ENCODE measurements at regions not wholly inside any gene's neighbourhood (a gene's known extent, or its start where the extent isn't known, plus 50 kb on each side); places are given as distances from the start of the nearest gene placed in this dataset.

DNA sequence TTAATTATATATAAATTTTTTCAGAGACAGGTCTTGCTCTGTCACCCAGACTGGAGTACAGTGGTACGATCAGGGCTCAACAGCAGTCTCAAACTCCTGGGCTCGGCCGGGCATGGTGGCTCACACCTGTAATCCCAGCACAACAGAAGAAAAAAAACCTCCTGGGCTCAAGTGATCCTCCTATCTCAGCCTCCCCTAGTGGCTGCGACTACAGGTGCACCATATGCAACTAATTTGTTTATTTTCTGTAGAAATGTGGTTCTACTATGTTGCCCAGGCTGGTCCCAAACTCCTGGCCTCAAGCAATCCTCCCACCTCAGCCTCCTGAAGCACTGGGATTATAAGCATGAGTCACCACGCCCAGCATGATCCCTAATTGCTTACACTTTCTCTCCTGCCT is 56.1 kb upstream of the SLC35C1 start:
- DNase-seq, result no peak
- Histone ChIP-seq H3K27me3 (peaks cover 0 to 19% (median 0%) of the 10 kb centered on the region in 3 donors), H3K27ac (no peak overlapping the region), H3K36me3 (no peaks in the 10 kb centered on the region), H3K9me3 (no peaks in the 10 kb centered on the region), H3K4me3 (no peak overlapping the region), H3K4me1 (no peaks in the 10 kb centered on the region)
- intact Hi-C loops (cut with DNase I), result no loop called here
- TF ChIP-seq POLR2AphosphoS5 (IDR thresholded peaks at IDR 0.05) (no peak), EP300 (IDR thresholded peaks at IDR 0.05) (no peak), POLR2A (IDR thresholded peaks at IDR 0.05) (no peak)
- TF ChIP-seq, protein P1, sequence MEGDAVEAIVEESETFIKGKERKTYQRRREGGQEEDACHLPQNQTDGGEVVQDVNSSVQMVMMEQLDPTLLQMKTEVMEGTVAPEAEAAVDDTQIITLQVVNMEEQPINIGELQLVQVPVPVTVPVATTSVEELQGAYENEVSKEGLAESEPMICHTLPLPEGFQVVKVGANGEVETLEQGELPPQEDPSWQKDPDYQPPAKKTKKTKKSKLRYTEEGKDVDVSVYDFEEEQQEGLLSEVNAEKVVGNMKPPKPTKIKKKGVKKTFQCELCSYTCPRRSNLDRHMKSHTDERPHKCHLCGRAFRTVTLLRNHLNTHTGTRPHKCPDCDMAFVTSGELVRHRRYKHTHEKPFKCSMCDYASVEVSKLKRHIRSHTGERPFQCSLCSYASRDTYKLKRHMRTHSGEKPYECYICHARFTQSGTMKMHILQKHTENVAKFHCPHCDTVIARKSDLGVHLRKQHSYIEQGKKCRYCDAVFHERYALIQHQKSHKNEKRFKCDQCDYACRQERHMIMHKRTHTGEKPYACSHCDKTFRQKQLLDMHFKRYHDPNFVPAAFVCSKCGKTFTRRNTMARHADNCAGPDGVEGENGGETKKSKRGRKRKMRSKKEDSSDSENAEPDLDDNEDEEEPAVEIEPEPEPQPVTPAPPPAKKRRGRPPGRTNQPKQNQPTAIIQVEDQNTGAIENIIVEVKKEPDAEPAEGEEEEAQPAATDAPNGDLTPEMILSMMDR (IDR thresholded peaks at IDR 0.05), result no peak
- whole genome bisulfite sequencing, 2 donors, result 78 to 88% methylated on average over 5 of the region's 5 CpGs

DNA sequence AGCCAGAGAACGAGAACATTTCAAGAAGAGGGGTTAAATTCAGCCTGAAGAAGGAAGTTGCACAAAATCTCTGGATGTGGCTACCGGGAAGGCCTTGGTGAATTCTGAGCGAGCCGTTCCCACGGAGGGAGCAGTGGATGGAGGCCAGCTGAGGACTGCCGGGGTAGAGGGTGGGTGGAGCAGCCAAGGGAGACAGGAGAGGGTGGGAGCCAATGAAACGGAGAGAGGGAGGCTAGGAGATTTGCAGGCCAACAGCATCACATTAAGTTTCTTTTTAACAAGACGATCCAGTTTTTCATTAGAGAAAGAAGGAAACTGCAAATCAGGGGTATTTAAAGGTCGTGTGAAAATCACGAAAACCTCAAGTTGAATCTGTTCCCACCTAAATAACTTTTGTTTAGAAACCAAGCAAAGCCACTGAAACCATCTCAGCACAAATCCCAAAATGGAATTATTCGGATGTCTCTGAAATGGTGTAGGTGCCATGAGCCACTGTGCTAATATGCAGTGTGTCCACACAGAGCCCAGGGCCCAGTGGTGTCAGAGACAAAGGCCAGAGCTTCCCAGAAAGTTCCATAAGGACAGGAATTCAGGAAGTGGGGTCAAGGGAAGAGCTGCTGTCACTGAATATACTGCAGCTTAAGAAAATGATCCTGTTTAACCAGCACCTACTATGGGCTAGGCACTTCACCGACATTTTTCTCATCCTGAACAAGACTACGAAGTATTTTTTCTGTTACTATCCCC is 59.7 kb upstream of the SLC35C1 start:
- H3K27ac ChIP-seq, result peak overlapping the region in 1 of 4 donors; percentile 49
- DNase-seq, result peak; percentile 84
- no peaks in the 10 kb centered on the region for H3K4me1 ChIP-seq
- H3K27me3 ChIP-seq, result peaks cover 0 to 4% (median 0%) of the 10 kb centered on the region in 3 donors
- TF ChIP-seq, protein P1 (IDR thresholded peaks at IDR 0.05), result no peak
- TF ChIP-seq POLR2A (IDR thresholded peaks at IDR 0.05), result no peak
- TF ChIP-seq POLR2AphosphoS5 (IDR thresholded peaks at IDR 0.05), result no peak
- no peak for TF ChIP-seq EP300 (IDR thresholded peaks at IDR 0.05)
- H3K9me3 ChIP-seq, result no peaks in the 10 kb centered on the region
- no peak overlapping the region for H3K4me3 ChIP-seq
- 54 to 66% methylated on average over 13 of the region's 13 CpGs for WGBS, 2 donors
- intact Hi-C loops (cut with DNase I), result no loop called here
- H3K36me3 ChIP-seq, result no peaks in the 10 kb centered on the region

DNA sequence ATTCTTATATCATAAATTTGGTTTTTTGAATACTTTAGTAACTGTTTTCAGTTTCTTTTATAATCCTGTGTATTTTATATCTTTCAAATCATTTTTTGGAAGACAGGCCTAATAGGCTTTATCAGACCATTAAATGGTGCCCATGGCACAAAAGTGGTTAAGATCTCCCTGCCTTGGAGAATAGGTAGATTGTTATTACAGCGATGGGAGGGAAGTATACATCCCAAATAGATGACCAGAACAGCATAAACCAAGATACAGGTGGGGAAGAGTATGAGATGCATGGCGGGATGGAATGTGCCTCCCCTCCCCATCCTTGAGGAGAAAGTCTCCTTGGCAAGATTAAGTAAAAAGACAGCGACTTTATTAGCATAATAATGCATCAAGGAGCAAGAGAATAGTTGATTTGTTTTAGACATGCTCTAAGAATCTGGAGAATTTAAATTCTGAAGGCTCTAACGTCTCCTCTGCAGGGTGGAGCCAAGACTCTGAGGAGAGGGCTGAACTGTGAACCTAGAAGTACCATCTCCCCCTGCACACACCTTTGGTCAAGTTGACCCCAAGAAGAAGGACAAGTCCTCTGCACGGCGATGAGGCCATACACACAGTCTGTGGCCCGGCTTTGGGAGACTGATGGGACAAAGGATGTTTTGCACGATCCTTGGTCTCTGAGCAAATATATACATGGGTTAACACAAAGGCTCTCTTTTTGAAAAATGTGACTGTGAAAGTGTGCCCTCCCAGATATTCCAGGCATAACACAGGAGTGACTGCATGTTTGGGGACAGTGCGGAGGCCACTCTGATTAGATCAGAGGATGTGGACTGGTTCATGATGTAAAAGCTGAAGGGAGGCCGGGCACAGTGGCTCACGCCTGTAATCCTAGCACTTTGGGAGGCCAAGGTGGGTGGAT is 61.1 kb upstream of the SLC35C1 start:
- Histone ChIP-seq H3K36me3 (no peaks in the 10 kb centered on the region), H3K27me3 (no peaks in the 10 kb centered on the region), H3K27ac (peak overlapping the region in 1 of 4 donors; percentile 32), H3K4me1 (no peaks in the 10 kb centered on the region), H3K9me3 (no peaks in the 10 kb centered on the region), H3K4me3 (no peak overlapping the region)
- TF ChIP-seq, protein P1 (IDR thresholded peaks at IDR 0.05), result no peak
- TF ChIP-seq POLR2A (IDR thresholded peaks at IDR 0.05) (no peak), EP300 (IDR thresholded peaks at IDR 0.05) (no peak), POLR2AphosphoS5 (IDR thresholded peaks at IDR 0.05) (no peak)
- no peak for DNase-seq
- intact Hi-C loops (cut with DNase I), result no loop called here
- WGBS, 2 donors, result 78 to 85% methylated on average over 11 of the region's 11 CpGs

DNA sequence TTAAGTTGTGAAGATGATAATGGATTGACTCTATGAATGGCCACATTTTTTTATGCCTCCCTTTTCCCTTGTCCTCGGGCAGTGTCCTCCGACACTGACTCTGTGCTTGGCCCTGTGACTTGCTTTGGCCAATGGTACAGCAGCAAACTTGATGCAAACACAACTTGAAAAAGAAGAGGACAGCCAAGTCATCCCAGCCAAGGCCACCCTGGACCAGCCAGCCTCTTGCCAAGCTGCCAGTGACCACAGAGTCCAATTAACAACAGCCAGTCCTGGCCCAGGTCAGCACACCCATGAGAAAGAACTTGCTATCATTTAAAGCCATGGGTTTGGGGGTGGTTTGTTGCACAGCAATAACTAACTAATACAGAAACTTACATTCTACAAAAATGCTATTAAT is 63.4 kb upstream of the SLC35C1 start:
- WGBS, 2 donors, result 88% methylated on average over 2 of the region's 2 CpGs
- Histone ChIP-seq H3K27ac (no peak overlapping the region), H3K4me1 (no peaks in the 10 kb centered on the region), H3K36me3 (no peaks in the 10 kb centered on the region), H3K9me3 (no peaks in the 10 kb centered on the region), H3K4me3 (no peak overlapping the region), H3K27me3 (no peaks in the 10 kb centered on the region)
- DNase-seq, result no peak
- intact Hi-C loops (cut with DNase I), result no loop called here
- TF ChIP-seq, protein P1 (IDR thresholded peaks at IDR 0.05), result no peak
- TF ChIP-seq POLR2AphosphoS5 (IDR thresholded peaks at IDR 0.05), result no peak
- no peak for TF ChIP-seq POLR2A (IDR thresholded peaks at IDR 0.05)
- no peak for TF ChIP-seq EP300 (IDR thresholded peaks at IDR 0.05)

All from sigmoid colon (tissue), 6 donors.